ENCODE measurements at regions not wholly inside any gene's neighbourhood (a gene's known extent, or its start where the extent isn't known, plus 50 kb on each side); places are given as distances from the start of the nearest gene placed in this dataset.

GRCh38 chr2:136479696-136480095 is 285.6 kb upstream of the THSD7B start:
- H3K27me3 ChIP-seq (ENCODE audit: control insufficient read depth, insufficient read depth, low read length), result no peaks in the 10 kb centered on the region
- H3K36me3 ChIP-seq (replicated peaks; ENCODE audit: control insufficient read depth, insufficient read depth, low read length), result no peaks in the 10 kb centered on the region
- H3K4me3 ChIP-seq (ENCODE audit: insufficient read depth, low read depth, low read length), result no peak overlapping the region
- no peak for DNase-seq

DNA sequence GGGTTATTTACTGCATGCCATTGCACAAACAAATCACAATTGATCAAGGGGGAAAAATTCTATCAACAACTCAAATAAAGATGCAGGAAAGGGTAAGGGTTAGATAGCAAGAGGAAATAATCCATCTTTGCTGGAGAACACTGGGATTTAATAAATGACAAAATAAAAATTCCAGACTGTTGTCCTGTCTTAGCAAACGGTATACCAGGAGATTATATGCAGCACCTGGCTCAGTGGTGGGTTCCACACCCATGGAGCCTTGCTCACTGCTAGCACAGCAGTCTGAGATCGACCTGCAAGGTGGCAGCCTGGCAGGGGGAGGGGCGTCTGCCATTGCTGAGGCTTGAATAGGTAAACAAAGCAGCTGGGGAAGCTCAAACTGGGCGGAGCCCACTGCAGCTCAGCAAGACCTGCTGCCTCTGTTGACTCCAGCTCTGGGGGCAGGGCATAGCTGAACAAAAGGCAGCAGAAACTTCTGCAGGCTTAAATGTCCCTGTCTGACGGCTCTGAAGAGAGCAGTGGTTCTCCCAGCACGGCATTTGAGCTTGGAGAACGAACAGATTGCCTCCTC is 296.5 kb upstream of the THSD7B start:
- H3K36me3 ChIP-seq (replicated peaks; ENCODE audit: control insufficient read depth, insufficient read depth, low read length), result no peaks in the 10 kb centered on the region
- DNase-seq, result no peak
- no peaks in the 10 kb centered on the region for H3K27me3 ChIP-seq (ENCODE audit: control insufficient read depth, insufficient read depth, low read length)
- no peak overlapping the region for H3K4me3 ChIP-seq (ENCODE audit: insufficient read depth, low read depth, low read length)

DNA sequence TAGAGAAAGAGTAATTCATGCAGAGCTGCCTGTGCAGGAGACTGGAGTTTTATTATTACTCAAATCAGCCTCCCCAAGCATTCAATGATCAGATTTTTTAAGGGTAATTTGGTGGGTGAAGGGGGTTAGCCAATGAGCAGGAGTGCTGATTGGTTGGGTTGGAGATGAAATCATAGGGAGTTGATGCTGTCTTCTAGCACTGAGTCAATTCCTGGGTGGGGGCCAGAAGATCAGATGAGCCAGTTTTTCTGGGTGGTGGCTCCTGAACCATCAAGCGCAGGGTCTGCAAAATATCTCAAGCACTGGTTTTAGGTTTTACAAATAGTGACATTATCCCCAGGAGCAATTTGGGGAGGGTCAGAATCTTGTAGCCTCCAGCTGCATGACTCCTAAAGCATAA is 312.8 kb upstream of the THSD7B start:
- H3K27me3 ChIP-seq (ENCODE audit: control insufficient read depth, insufficient read depth, low read length), result no peaks in the 10 kb centered on the region
- H3K36me3 ChIP-seq (replicated peaks; ENCODE audit: control insufficient read depth, insufficient read depth, low read length), result no peaks in the 10 kb centered on the region
- no peak overlapping the region for H3K4me3 ChIP-seq (ENCODE audit: insufficient read depth, low read depth, low read length)
- no peak for DNase-seq

GRCh38 chr2:136448986-136449780 is 316.2 kb upstream of the THSD7B start:
- Histone ChIP-seq H3K36me3 (replicated peaks; ENCODE audit: control insufficient read depth, insufficient read depth, low read length) (no peaks in the 10 kb centered on the region), H3K27me3 (ENCODE audit: control insufficient read depth, insufficient read depth, low read length) (no peaks in the 10 kb centered on the region), H3K4me3 (ENCODE audit: insufficient read depth, low read depth, low read length) (no peak overlapping the region)
- DNase-seq, result no peak

- DNase-seq, result no peak
- Histone ChIP-seq H3K27me3 (ENCODE audit: control insufficient read depth, insufficient read depth, low read length) (no peaks in the 10 kb centered on the region), H3K36me3 (replicated peaks; ENCODE audit: control insufficient read depth, insufficient read depth, low read length) (no peaks in the 10 kb centered on the region), H3K4me3 (ENCODE audit: insufficient read depth, low read depth, low read length) (no peak overlapping the region)
Measured at GRCh38 chr2:136448432-136448831, 316.9 kb upstream of the THSD7B start.

- Histone ChIP-seq H3K36me3 (replicated peaks; ENCODE audit: control insufficient read depth, insufficient read depth, low read length) (no peaks in the 10 kb centered on the region), H3K27me3 (ENCODE audit: control insufficient read depth, insufficient read depth, low read length) (no peaks in the 10 kb centered on the region), H3K4me3 (ENCODE audit: insufficient read depth, low read depth, low read length) (no peak overlapping the region)
- no peak for DNase-seq
Measured at GRCh38 chr2:136444323-136444722, 321.0 kb upstream of the THSD7B start.

DNA sequence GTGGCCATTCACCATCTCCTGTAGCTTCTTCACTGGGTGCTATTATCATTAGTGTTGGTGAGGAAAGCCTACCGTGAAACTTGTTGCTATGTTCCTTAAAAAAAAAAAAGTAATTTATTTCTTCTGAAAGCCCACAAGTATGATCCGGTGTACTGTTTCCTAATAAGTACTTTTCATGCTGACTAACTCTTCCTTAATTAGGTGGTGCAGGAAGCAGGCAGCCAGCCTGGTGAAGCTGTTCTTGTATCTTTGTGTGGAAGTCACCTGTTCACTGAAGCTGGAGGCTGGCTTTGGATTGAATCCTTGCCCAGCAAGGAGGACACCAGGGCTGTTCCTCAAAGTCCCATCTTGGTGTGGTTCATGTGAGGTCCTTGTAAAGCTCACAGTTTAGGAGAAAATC is 321.7 kb upstream of the THSD7B start:
- Histone ChIP-seq H3K27me3 (ENCODE audit: control insufficient read depth, insufficient read depth, low read length) (no peaks in the 10 kb centered on the region), H3K4me3 (ENCODE audit: insufficient read depth, low read depth, low read length) (no peak overlapping the region), H3K36me3 (replicated peaks; ENCODE audit: control insufficient read depth, insufficient read depth, low read length) (no peaks in the 10 kb centered on the region)
- no peak for DNase-seq

DNA sequence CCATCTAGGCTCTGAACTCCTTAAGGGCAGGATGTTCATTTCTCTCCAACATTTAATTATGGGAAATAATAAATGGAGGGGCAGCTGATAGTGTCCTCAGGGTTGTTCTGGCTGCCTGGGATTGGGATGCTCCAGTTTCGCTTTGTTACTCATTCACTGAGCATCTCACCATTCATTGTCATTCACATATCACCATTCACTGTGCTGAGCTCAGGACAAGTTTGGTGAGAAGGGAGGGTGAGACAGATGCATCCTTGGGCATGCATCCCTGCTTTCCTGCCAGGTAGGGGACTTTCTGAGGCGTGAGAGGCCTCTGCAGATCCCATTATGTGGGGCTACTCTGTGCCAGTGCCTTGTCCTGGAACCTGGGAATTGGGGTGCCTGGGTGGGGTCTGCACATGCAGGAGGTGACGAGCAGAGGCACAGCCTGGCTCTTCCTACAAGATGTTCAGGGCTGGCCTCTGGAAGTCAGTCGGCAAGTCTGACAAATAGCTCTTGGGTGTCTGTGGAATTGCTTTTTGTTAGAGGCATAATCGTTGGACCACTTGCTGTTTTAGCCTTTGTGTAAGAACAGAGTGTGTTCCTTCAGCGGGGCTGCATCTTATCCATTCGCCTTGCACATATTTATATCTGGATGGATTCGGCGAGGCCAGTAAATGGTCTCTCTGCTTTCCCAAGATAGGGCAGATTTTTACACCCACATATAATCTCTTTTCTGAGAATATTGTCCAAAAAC is 323.2 kb upstream of the THSD7B start:
- no peak for DNase-seq
- no peaks in the 10 kb centered on the region for H3K36me3 ChIP-seq (replicated peaks; ENCODE audit: control insufficient read depth, insufficient read depth, low read length)
- no peaks in the 10 kb centered on the region for H3K27me3 ChIP-seq (ENCODE audit: control insufficient read depth, insufficient read depth, low read length)
- H3K4me3 ChIP-seq (ENCODE audit: insufficient read depth, low read depth, low read length), result no peak overlapping the region

DNA sequence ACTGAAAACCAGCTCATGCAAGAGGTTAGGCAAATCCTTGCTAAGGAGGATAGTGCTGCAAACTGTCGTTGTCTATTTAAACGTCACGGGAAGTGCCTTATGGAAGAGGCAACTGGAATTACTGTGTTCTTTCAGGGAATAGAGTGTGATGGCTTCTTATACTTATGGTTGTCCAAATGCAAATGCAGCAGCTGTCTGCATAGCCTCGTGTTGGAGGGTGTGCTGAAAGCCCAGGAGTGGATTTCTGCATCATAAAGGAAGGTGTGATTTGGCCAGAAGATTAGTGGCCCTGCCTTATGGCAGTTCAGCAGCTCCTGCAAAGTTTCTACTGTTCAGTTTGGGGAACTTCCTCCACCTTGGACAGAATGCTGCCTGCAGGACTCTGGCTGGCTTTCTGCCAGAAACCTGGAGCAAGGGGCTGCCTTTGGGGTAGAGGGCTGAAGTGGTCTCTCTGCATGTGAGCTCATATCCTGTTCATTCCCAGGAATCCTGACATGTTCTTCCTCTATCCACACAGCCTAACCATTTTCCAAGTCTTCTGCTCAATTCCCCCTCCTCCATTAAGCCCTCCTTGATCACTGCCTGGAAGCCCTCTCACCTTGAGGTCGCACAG is 321.2 kb upstream of the CXCR4 start:
- no peak for DNase-seq
- no peak overlapping the region for H3K4me3 ChIP-seq (ENCODE audit: insufficient read depth, low read depth, low read length)
- H3K27me3 ChIP-seq (ENCODE audit: control insufficient read depth, insufficient read depth, low read length), result no peaks in the 10 kb centered on the region
- H3K36me3 ChIP-seq (replicated peaks; ENCODE audit: control insufficient read depth, insufficient read depth, low read length), result no peaks in the 10 kb centered on the region

DNA sequence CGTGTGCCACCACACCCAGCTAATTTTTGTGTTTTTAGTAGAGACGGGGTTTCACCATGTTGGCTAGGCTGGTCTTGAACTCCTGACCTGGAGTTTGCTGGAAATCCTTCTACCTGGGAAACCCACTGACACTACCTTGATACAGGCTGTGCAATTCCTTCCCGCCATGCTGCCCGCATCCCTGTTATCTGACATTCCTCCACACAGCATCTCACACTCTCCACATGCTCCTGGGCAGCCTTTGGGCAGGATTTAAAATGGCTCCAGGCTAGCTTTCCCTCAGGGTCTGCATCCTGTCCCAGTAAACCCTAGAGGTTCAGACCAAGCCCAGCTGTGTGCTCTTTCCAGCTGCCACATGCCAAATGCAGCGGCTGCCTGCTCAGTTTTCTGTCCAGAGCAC is 319.5 kb upstream of the CXCR4 start:
- H3K4me3 ChIP-seq (ENCODE audit: insufficient read depth, low read depth, low read length), result no peak overlapping the region
- no peaks in the 10 kb centered on the region for H3K27me3 ChIP-seq (ENCODE audit: control insufficient read depth, insufficient read depth, low read length)
- H3K36me3 ChIP-seq (replicated peaks; ENCODE audit: control insufficient read depth, insufficient read depth, low read length), result no peaks in the 10 kb centered on the region
- DNase-seq, result no peak

DNA sequence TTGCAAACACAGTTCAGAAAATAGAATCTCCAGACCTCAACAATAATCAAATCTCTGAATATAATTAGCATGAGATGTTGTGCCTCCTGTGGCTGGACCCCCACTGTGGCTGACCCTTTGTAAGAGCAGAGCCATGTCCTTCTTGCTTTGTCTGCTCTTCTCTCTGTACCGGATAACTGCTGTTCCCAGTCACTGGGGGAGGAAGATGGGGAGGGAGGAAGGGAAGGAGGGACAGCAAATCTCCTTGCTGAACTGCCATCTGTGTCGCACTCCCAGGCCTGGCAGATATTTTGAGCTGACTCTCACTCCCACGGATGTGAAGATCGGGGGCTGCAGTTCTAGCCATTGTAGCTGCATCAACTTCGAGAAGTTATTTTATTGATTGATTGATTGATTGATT is 319.0 kb upstream of the CXCR4 start:
- Histone ChIP-seq H3K27me3 (ENCODE audit: control insufficient read depth, insufficient read depth, low read length) (no peaks in the 10 kb centered on the region), H3K4me3 (ENCODE audit: insufficient read depth, low read depth, low read length) (no peak overlapping the region), H3K36me3 (replicated peaks; ENCODE audit: control insufficient read depth, insufficient read depth, low read length) (no peaks in the 10 kb centered on the region)
- DNase-seq, result no peak

- Histone ChIP-seq H3K27me3 (ENCODE audit: control insufficient read depth, insufficient read depth, low read length) (no peaks in the 10 kb centered on the region), H3K36me3 (replicated peaks; ENCODE audit: control insufficient read depth, insufficient read depth, low read length) (no peaks in the 10 kb centered on the region), H3K4me3 (ENCODE audit: insufficient read depth, low read depth, low read length) (no peak overlapping the region)
- DNase-seq, result no peak
Measured at GRCh38 chr2:136434251-136434715, 316.3 kb upstream of the CXCR4 start.

DNA sequence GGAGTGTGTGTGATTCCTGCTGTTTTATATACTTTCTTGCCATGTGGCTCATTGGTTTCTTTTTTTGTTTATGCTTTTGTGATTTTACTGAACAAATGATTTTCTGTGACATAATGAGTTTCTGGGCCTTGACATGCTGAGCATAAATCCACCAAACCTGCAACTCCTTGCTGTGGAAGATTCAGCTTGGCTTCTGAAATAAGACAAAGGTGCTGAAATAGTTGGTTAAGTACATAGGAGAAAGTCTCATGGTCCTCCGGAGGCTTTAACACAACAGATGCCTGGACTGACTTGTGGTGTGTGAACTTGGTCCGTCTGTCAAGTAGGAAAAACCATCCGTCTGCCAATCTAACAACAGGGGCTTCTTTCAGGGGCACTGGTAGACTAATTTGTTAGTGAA is 315.3 kb upstream of the CXCR4 start:
- no peaks in the 10 kb centered on the region for H3K27me3 ChIP-seq (ENCODE audit: control insufficient read depth, insufficient read depth, low read length)
- no peak for DNase-seq
- H3K4me3 ChIP-seq (ENCODE audit: insufficient read depth, low read depth, low read length), result no peak overlapping the region
- no peaks in the 10 kb centered on the region for H3K36me3 ChIP-seq (replicated peaks; ENCODE audit: control insufficient read depth, insufficient read depth, low read length)

GRCh38 chr2:136424112-136424511 is 306.2 kb upstream of the CXCR4 start:
- Histone ChIP-seq H3K36me3 (replicated peaks; ENCODE audit: control insufficient read depth, insufficient read depth, low read length) (no peaks in the 10 kb centered on the region), H3K4me3 (ENCODE audit: insufficient read depth, low read depth, low read length) (no peak overlapping the region), H3K27me3 (ENCODE audit: control insufficient read depth, insufficient read depth, low read length) (peaks cover 18% of the 10 kb centered on the region)
- no peak for DNase-seq
